Right lung (tissue), 2 donors: ENCODE measurements at regions not wholly inside any gene's neighbourhood (a gene's known extent, or its start where the extent isn't known, plus 50 kb on each side); places are given as distances from the start of the nearest gene placed in this dataset.

Experiments
- DNase-seq, 2 donors: peaks; one replicate each; pipeline ENCODE4 v3.0.0-alpha.2; 2013

GRCh38 chr12:13503094-13503835 is 306.7 kb downstream of the EMP1 start:
- DNase-seq: no peak

GRCh38 chr12:13499008-13499407 is 302.5 kb downstream of the EMP1 start:
- DNase-seq: no peak

- no peak for DNase-seq
Observed at GRCh38 chr12:13496111-13496510, 299.6 kb downstream of the EMP1 start.

GRCh38 chr12:13489246-13489645 is 292.7 kb downstream of the EMP1 start:
- DNase-seq: no peak

GRCh38 chr12:13487326-13487725 is 290.8 kb downstream of the EMP1 start:
- no peak for DNase-seq

GRCh38 chr12:13486794-13487193 is 290.3 kb downstream of the EMP1 start:
- DNase-seq: no peak

GRCh38 chr12:13478650-13479181 is 282.2 kb downstream of the EMP1 start:
- no peak for DNase-seq

- DNase-seq: no peak
Observed at GRCh38 chr12:13474381-13474780, 277.9 kb downstream of the EMP1 start.

GRCh38 chr12:13472690-13473089 is 276.2 kb downstream of the EMP1 start:
- DNase-seq: no peak

- DNase-seq: no peak
Observed at GRCh38 chr12:13471471-13471870, 274.9 kb downstream of the EMP1 start.

- DNase-seq: no peak
Observed at GRCh38 chr12:13465635-13466034, 269.1 kb downstream of the EMP1 start.

- no peak for DNase-seq
Observed at GRCh38 chr12:13463189-13463588, 266.7 kb downstream of the EMP1 start.

GRCh38 chr12:13462450-13462849 is 265.9 kb downstream of the EMP1 start:
- DNase-seq: no peak

- DNase-seq: no peak
Observed at GRCh38 chr12:13455778-13456144, 259.2 kb downstream of the EMP1 start.

GRCh38 chr12:13454991-13455777 is 258.7 kb downstream of the EMP1 start:
- DNase-seq: no peak

- no peak for DNase-seq
Observed at GRCh38 chr12:13452955-13453570, 256.5 kb downstream of the EMP1 start.

- DNase-seq: no peak
Observed at GRCh38 chr12:13451776-13452175, 255.2 kb downstream of the EMP1 start.

GRCh38 chr12:13450231-13451080 is 253.9 kb downstream of the EMP1 start:
- DNase-seq: no peak

- DNase-seq: no peak
Observed at GRCh38 chr12:13444076-13444475, 247.6 kb downstream of the EMP1 start.

GRCh38 chr12:13443498-13443897 is 247.0 kb downstream of the EMP1 start:
- DNase-seq: no peak

- DNase-seq: no peak
Observed at GRCh38 chr12:13443028-13443427, 246.5 kb downstream of the EMP1 start.

- no peak for DNase-seq
Observed at GRCh38 chr12:13442457-13442856, 245.9 kb downstream of the EMP1 start.
